ENCODE measurements at regions not wholly inside any gene's neighbourhood (a gene's known extent, or its start where the extent isn't known, plus 50 kb on each side); places are given as distances from the start of the nearest gene placed in this dataset.

DNA sequence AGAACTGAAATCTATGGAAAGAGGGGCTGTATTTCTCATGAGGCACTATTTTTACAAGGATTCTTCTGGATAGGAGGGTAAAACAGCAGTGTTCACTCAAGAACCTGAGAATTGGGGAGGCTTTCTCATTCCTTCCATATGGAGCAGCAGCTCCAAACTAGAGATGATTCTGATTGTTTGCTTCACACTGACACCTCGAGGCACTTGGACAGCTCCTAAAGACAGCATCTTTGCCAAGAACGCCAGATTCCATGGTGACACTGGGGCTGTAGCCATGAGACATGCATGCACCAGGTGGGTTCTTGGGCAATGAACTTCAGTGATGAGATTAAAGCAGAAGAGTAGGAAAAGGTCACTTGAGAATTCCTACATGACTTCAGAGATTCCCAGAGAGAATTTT is 361.5 kb upstream of the HTR2A start:
- no peak for DNase-seq (ENCODE audit: low read depth, low spot score)
- no peak overlapping the region for H3K27ac Mint-ChIP-seq (ENCODE audit: unreplicated experiment)

DNA sequence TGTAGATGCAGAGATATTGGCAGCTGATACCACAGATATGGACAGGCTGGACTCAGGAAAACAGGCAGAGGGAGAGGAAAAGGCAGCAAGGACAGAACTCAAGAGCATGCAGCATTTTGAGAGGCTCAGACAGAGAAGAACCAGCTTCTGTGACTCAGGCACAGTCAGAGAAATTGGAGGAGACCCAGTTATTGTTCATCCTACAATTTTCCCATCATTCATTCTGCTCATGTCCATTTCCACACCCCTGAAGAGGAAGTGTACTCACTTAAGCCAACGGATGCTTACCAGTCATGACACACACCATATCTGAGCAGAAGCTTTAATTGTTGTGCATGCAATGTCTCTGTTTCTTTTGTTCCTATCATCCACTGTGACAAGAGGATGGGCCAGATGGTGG is 359.8 kb upstream of the HTR2A start:
- Mint-ChIP-seq H3K36me3 (ENCODE audit: low read depth) (no peaks in the 10 kb centered on the region), H3K4me1 (no peaks in the 10 kb centered on the region), H3K9me3 (no peaks in the 10 kb centered on the region), H3K27me3 (ENCODE audit: low read depth) (no peaks in the 10 kb centered on the region), H3K27ac (ENCODE audit: unreplicated experiment) (no peak overlapping the region), H3K4me3 (no peak overlapping the region)
- TF ChIP-seq, protein P1, sequence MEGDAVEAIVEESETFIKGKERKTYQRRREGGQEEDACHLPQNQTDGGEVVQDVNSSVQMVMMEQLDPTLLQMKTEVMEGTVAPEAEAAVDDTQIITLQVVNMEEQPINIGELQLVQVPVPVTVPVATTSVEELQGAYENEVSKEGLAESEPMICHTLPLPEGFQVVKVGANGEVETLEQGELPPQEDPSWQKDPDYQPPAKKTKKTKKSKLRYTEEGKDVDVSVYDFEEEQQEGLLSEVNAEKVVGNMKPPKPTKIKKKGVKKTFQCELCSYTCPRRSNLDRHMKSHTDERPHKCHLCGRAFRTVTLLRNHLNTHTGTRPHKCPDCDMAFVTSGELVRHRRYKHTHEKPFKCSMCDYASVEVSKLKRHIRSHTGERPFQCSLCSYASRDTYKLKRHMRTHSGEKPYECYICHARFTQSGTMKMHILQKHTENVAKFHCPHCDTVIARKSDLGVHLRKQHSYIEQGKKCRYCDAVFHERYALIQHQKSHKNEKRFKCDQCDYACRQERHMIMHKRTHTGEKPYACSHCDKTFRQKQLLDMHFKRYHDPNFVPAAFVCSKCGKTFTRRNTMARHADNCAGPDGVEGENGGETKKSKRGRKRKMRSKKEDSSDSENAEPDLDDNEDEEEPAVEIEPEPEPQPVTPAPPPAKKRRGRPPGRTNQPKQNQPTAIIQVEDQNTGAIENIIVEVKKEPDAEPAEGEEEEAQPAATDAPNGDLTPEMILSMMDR (conservative IDR thresholded peaks at IDR 0.05), result no peak
- DNase-seq (ENCODE audit: low read depth, low spot score), result no peak

More for the DNA sequence above, 361.5 kb upstream of the HTR2A start:
- H3K9me3 Mint-ChIP-seq, result peaks cover 3% of the 10 kb centered on the region
- H3K4me3 Mint-ChIP-seq, result no peak overlapping the region
- no peaks in the 10 kb centered on the region for H3K27me3 Mint-ChIP-seq (ENCODE audit: low read depth)
- peaks cover 3% of the 10 kb centered on the region for H3K36me3 Mint-ChIP-seq (ENCODE audit: low read depth)
- H3K4me1 Mint-ChIP-seq, result no peaks in the 10 kb centered on the region
- TF ChIP-seq, protein P1 (conservative IDR thresholded peaks at IDR 0.05), result no peak

DNA sequence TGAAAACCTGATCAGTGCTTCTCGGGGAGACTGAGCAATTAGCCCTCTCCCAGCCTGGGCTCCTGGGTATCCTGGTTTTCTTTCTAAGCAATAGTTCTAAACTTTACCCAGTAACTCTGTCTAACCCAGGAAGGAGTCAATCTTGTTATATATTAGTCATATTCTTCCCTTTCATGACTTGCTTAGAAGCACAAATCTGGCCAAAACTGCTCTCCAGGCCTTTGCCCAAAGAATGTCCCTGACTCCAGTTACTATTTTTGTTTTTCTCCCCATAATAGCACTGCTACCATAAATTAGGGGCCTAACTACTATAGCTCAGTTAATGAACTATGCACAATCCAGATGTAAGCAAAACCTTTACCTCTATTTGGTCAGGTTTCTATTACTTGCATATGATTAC is 355.8 kb upstream of the HTR2A start:
- DNase-seq (ENCODE audit: low read depth, low spot score), result no peak
- no peaks in the 10 kb centered on the region for H3K9me3 Mint-ChIP-seq
- H3K27ac Mint-ChIP-seq (ENCODE audit: unreplicated experiment), result no peak overlapping the region
- peaks cover 4% of the 10 kb centered on the region for H3K4me1 Mint-ChIP-seq
- H3K27me3 Mint-ChIP-seq (ENCODE audit: low read depth), result no peaks in the 10 kb centered on the region
- no peaks in the 10 kb centered on the region for H3K36me3 Mint-ChIP-seq (ENCODE audit: low read depth)
- no peak overlapping the region for H3K4me3 Mint-ChIP-seq
- TF ChIP-seq, protein P1 (conservative IDR thresholded peaks at IDR 0.05), result no peak

DNA sequence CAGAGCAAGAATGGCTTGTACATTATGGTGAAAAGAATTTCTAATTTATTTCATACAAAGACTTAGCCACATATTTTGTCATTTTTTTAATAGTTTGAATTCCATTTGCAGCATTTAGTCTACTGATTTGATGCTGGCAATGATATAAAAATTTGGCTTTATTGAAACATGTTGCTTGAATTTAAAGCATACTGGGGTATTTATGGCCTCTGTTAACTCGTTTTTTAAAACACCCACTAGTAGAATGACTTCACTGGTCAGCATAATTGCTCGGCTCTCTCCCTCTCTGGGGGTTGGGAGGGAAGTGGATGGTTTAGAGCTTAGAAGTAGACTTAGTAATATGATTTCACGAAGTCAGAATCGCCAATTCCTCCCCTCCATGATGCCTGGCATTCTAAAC is 354.9 kb upstream of the HTR2A start:
- Mint-ChIP-seq H3K9me3 (no peaks in the 10 kb centered on the region), H3K27ac (ENCODE audit: unreplicated experiment) (no peak overlapping the region), H3K4me1 (peaks cover 4% of the 10 kb centered on the region), H3K36me3 (ENCODE audit: low read depth) (no peaks in the 10 kb centered on the region), H3K27me3 (ENCODE audit: low read depth) (no peaks in the 10 kb centered on the region), H3K4me3 (no peak overlapping the region)
- no peak for DNase-seq (ENCODE audit: low read depth, low spot score)
- TF ChIP-seq, protein P1 (conservative IDR thresholded peaks at IDR 0.05), result no peak

DNA sequence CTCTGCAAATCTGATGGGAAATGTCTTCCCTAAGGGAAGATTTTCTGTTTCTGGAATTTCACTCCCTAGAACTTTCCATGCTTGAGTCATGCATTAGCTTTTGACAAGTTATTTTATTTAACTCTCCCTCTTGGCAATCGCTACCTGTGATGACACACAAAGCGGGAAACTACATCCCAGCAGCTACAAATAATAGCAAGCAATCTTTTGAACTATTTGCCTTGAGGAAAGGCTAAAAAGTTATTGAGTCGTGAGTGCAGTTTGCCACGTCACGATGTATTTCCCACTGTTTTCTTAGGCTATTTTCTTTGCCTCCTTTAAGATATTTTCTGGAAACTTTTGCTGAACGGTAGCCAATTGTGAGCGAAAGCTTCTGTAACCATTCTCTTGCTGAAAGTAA is 353.3 kb upstream of the HTR2A start:
- Mint-ChIP-seq H3K4me1 (peaks cover 4% of the 10 kb centered on the region), H3K4me3 (no peak overlapping the region), H3K9me3 (peaks cover 3% of the 10 kb centered on the region), H3K27me3 (ENCODE audit: low read depth) (no peaks in the 10 kb centered on the region), H3K36me3 (ENCODE audit: low read depth) (no peaks in the 10 kb centered on the region), H3K27ac (ENCODE audit: unreplicated experiment) (no peak overlapping the region)
- TF ChIP-seq, protein P1 (conservative IDR thresholded peaks at IDR 0.05), result no peak
- DNase-seq (ENCODE audit: low read depth, low spot score), result no peak

DNA sequence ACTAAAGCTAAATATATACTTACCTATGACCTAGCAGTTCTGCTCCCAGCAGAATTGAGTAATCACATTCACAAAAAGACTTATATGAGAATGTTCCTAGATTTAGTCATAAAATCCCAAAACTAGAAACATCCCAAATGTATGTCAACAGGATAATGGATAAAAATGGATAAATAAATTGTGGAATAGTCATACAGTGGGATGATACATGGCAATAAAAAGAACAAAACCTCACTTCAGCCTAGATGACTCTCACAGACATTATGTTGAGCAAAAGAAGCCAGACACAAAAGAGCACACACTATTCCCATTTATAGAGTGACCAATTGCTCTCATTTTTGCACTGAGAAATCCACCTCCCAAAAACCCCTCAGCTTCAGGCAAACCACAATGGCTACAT is 352.4 kb upstream of the HTR2A start:
- peaks cover 3% of the 10 kb centered on the region for H3K9me3 Mint-ChIP-seq
- peaks cover 12% of the 10 kb centered on the region for H3K4me1 Mint-ChIP-seq
- H3K36me3 Mint-ChIP-seq (ENCODE audit: low read depth), result no peaks in the 10 kb centered on the region
- DNase-seq (ENCODE audit: low read depth, low spot score), result no peak
- TF ChIP-seq, protein P1 (conservative IDR thresholded peaks at IDR 0.05), result no peak
- H3K27ac Mint-ChIP-seq (ENCODE audit: unreplicated experiment), result no peak overlapping the region
- H3K4me3 Mint-ChIP-seq, result no peak overlapping the region
- no peaks in the 10 kb centered on the region for H3K27me3 Mint-ChIP-seq (ENCODE audit: low read depth)

Measured in neural crest cell (in vitro differentiated cells).